PC-3 (cell line): ENCODE measurements at regions not wholly inside any gene's neighbourhood (a gene's known extent, or its start where the extent isn't known, plus 50 kb on each side); places are given as distances from the start of the nearest gene placed in this dataset.

Experiments
- ATAC-seq: fragments of 200-7000 bp; cut with Tn5 transposase; 2 replicates; pipeline ENCODE4 v1.9.1; 2020; ENCODE audit warnings: mild to moderate bottlenecking, moderate library complexity
- BruUV-seq: library from RNA; stranded (reverse); fragments of 400-500 nt; replicated peaks from 2 replicates; lab custom pipeline; 2021; lab: Mats Ljungman, UMichigan
- CTCF ChIA-PET: fragments of 300-600 bp; sonication (Branson Sonifier 250); formaldehyde crosslinking; loops from one replicate; lab custom pipeline; 2022; ENCODE audit warnings: antibody characterized with exemption; lab: Charles Lee
- POLR2A ChIA-PET: fragments of 300-600 bp; sonication (Branson Sonifier 250); formaldehyde crosslinking; loops from one replicate; lab custom pipeline; 2022; ENCODE audit warnings: antibody characterized with exemption; ENCODE audit not compliant: unreplicated experiment; lab: Charles Lee
- DNase-seq: peaks from one replicate; pipeline ENCODE4 v3.0.0-alpha.2; 2015
- H2AFZ ChIP-seq: fragments of 300-600 bp; sonication (generic); 2 replicates; pipeline ENCODE4 v1.6.0; 2016; ENCODE audit warnings: antibody characterized with exemption, low read length
- H3F3A ChIP-seq: fragments of 300-600 bp; sonication (generic); one replicate; pipeline ENCODE4 v1.6.0; 2017; ENCODE audit warnings: antibody characterized with exemption, low read length, control low read depth, mild to moderate bottlenecking; ENCODE audit not compliant: unreplicated experiment
- H3K27ac ChIP-seq: fragments of 300-600 bp; sonication (generic); 2 replicates; pipeline ENCODE4 v1.5.1; 2016; ENCODE audit warnings: mild to moderate bottlenecking, low read length
- H3K27me3 ChIP-seq: fragments of 300-600 bp; sonication (generic); 2 replicates; pipeline ENCODE4 v1.6.1; 2016; ENCODE audit warnings: low read length, mixed read lengths
- H3K36me3 ChIP-seq: fragments of 300-600 bp; sonication (generic); 2 replicates; pipeline ENCODE4 v1.6.1; 2016; ENCODE audit warnings: low read depth, mixed run types, low read length, mixed read lengths
- H3K4me1 ChIP-seq: fragments of 300-600 bp; sonication (generic); 2 replicates; pipeline ENCODE4 v1.5.1; 2016; ENCODE audit warnings: low read length; ENCODE audit not compliant: insufficient read depth
- H3K4me2 ChIP-seq: fragments of 300-600 bp; sonication (generic); 2 replicates; pipeline ENCODE4 v1.6.0; 2016; ENCODE audit warnings: low read length
- H3K4me3 ChIP-seq: fragments of 300-600 bp; sonication (generic); 2 replicates; pipeline ENCODE4 v1.5.1; 2016; ENCODE audit warnings: mild to moderate bottlenecking, low read length, mixed read lengths
- H3K79me2 ChIP-seq: fragments of 300-600 bp; sonication (generic); 2 replicates; pipeline ENCODE4 v1.6.1; 2017; ENCODE audit warnings: low read length, mixed read lengths
- H3K9ac ChIP-seq: fragments of 300-600 bp; sonication (generic); 2 replicates; pipeline ENCODE4 v1.6.0; 2016; ENCODE audit warnings: mild to moderate bottlenecking, low read length
- H3K9me2 ChIP-seq: fragments of 300-600 bp; sonication (generic); replicated peaks from 2 replicates; pipeline ENCODE4 v1.6.1; 2016; ENCODE audit warnings: mixed run types, low read length, mixed read lengths
- H3K9me3 ChIP-seq: fragments of 300-600 bp; sonication (generic); 2 replicates; pipeline ENCODE4 v1.6.1; 2016; ENCODE audit warnings: low read length, mixed read lengths
- H4K20me1 ChIP-seq: fragments of 300-600 bp; sonication (generic); 2 replicates; pipeline ENCODE4 v1.6.1; 2016; ENCODE audit warnings: low read length, mixed read lengths
- EZH2 ChIP-seq: fragments of 300-600 bp; sonication (generic); IDR thresholded peaks from one replicate; pipeline ENCODE4 v1.6.1; 2017; ENCODE audit warnings: antibody characterized with exemption, mild to moderate bottlenecking, low read length; ENCODE audit not compliant: unreplicated experiment
- EZH2phosphoT487 ChIP-seq: fragments of 300-600 bp; sonication (generic); IDR thresholded peaks from 2 replicates; pipeline ENCODE4 v1.6.1; 2018; ENCODE audit warnings: mild to moderate bottlenecking, antibody characterized with exemption, low read length, borderline replicate concordance
- intact Hi-C: fragments of 100-400 bp; cut with micrococcal nuclease; formaldehyde crosslinking; loops from 2 replicates; pipeline ENCODE4 v1.9.0; 2023
- TF ChIP-seq, protein P1 (sequence below): fragments of 300-600 bp; sonication (generic); conservative IDR thresholded peaks from 2 replicates; pipeline ENCODE4 v1.5.1; 2017; ENCODE audit warnings: antibody characterized with exemption, low read depth, mild to moderate bottlenecking, low read length

DNA sequence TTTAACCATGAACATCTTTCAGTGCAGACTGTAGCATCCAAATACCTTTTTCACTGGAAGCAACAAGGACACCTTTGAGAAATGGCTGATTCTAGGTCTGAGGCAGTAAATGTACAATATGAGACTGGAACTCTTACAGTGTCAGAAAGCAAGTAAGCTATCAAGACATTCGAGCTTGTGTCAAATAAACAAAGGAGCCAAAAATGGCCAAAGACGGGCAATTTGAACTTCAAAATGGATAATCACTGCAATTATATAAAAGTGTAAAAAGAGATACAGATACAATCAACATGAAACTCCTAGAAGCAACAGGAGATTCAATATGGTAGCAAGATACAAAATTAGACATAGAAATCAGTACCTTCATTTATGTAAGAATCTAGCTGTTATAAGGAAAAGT, 138.5 kb upstream of the CCDC54 start:
- Histone ChIP-seq H3K27ac (no peak overlapping the region), H3K4me2 (no peak overlapping the region), H2AFZ (0 out of 2 replicates have a peak overlapping the region, but pooled peaks have one; percentile 17), H3K9ac (no peak overlapping the region), H3K9me3 (no peaks in the 10 kb centered on the region), H3K36me3 (no peaks in the 10 kb centered on the region), H3K27me3 (no peaks in the 10 kb centered on the region), H3K4me1 (peaks cover 28% of the 10 kb centered on the region), H3K9me2 (no peaks in the 10 kb centered on the region), H3F3A (no peaks in the 10 kb centered on the region), H3K79me2 (peaks cover 29% of the 10 kb centered on the region), H4K20me1 (no peaks in the 10 kb centered on the region), H3K4me3 (no peak overlapping the region)
- ATAC-seq: no peak
- ChIA-PET CTCF (no interaction called here), POLR2A (interaction anchor here (0.7 kb wide), 1 partner anchor 152 kb away, joined by 3 read pairs; no protein-coding TSS in a partner anchor)
- intact Hi-C loops: loop anchor here (5.0 to 10.0 kb wide), 5 partner anchors 426 to 1316 kb away; no protein-coding TSS in a partner anchor
- no TSS peak for BruUV-seq
- TF ChIP-seq EZH2 (no peak), EZH2phosphoT487 (no peak)
- TF ChIP-seq, protein P1, sequence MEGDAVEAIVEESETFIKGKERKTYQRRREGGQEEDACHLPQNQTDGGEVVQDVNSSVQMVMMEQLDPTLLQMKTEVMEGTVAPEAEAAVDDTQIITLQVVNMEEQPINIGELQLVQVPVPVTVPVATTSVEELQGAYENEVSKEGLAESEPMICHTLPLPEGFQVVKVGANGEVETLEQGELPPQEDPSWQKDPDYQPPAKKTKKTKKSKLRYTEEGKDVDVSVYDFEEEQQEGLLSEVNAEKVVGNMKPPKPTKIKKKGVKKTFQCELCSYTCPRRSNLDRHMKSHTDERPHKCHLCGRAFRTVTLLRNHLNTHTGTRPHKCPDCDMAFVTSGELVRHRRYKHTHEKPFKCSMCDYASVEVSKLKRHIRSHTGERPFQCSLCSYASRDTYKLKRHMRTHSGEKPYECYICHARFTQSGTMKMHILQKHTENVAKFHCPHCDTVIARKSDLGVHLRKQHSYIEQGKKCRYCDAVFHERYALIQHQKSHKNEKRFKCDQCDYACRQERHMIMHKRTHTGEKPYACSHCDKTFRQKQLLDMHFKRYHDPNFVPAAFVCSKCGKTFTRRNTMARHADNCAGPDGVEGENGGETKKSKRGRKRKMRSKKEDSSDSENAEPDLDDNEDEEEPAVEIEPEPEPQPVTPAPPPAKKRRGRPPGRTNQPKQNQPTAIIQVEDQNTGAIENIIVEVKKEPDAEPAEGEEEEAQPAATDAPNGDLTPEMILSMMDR: no peak
- DNase-seq: no peak

DNA sequence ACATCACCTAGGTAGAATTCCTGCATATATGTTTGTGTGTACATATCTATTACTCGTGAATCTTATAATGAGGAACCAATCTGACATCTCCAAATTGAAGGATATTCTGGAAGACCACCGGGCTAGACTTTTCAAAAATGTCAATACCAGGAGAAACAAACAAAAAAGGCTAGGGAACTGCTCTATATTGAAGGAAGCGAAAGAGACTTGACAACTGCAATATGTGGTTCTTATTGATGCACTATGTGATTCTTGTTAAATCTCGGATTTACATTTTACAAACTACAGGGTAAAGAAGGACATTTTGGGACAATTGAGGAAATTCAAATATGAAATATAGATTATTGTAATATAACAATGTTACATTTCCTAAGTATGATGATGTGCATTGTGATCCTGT, 137.5 kb upstream of the CCDC54 start:
- ATAC-seq: no peak
- Histone ChIP-seq H3K9ac (no peak overlapping the region), H3K4me2 (peak overlapping the region; percentile 84), H3K9me3 (no peaks in the 10 kb centered on the region), H2AFZ (peak overlapping the region; percentile 98; the same call in 1 of the 2 replicates), H3F3A (no peaks in the 10 kb centered on the region), H3K9me2 (no peaks in the 10 kb centered on the region), H3K27ac (no peak overlapping the region), H3K79me2 (peaks cover 36% of the 10 kb centered on the region), H3K36me3 (no peaks in the 10 kb centered on the region), H3K4me1 (peaks cover 28% of the 10 kb centered on the region), H3K4me3 (peak overlapping the region; percentile 90), H3K27me3 (no peaks in the 10 kb centered on the region), H4K20me1 (no peaks in the 10 kb centered on the region)
- BruUV-seq: TSS peak; percentile 47
- CTCF ChIA-PET: no interaction called here
- TF ChIP-seq, protein P1: no peak
- intact Hi-C loops: loop anchor here (2.0 to 10.0 kb wide), 6 partner anchors 283 to 1315 kb away; partner anchors contain the start of gene BBX
- POLR2A ChIA-PET: no interaction called here
- no peak for DNase-seq
